WTC11 (cell line): ENCODE measurements at regions not wholly inside any gene's neighbourhood (a gene's known extent, or its start where the extent isn't known, plus 50 kb on each side); places are given as distances from the start of the nearest gene placed in this dataset.

Experiments used
- ATAC-seq: fragments of 200-7000 bp; cut with Tn5 transposase; 2 replicates; pipeline ENCODE4 v1.10.0; 2021; ENCODE audit warnings: mild to moderate bottlenecking, moderate library complexity
- CTCF ChIA-PET: fragments of 300-600 bp; sonication (Branson Sonifier 250); formaldehyde crosslinking; loops from one replicate; lab custom pipeline; 2021; ENCODE audit warnings: antibody characterized with exemption; lab: Charles Lee
- POLR2A ChIA-PET: fragments of 350-600 bp; sonication (Branson Sonifier 250); formaldehyde crosslinking; loops from one replicate; lab custom pipeline; 2021; ENCODE audit warnings: antibody characterized with exemption; lab: Charles Lee
- DNase-seq: peaks from one replicate; pipeline ENCODE4 v3.0.0; 2021; ENCODE audit warnings: low spot score
- H3K27ac Mint-ChIP-seq: 2 replicates; pipeline ENCODE4 v1.8.0; 2021; ENCODE audit warnings: mixed read lengths
- H3K27me3 Mint-ChIP-seq: 2 replicates; pipeline ENCODE4 v1.8.0; 2021; ENCODE audit warnings: low read depth, mild to moderate bottlenecking, moderate library complexity, mixed read lengths
- H3K36me3 Mint-ChIP-seq: 2 replicates; pipeline ENCODE4 v1.8.0; 2021; ENCODE audit warnings: mixed read lengths
- H3K4me1 Mint-ChIP-seq: 2 replicates; pipeline ENCODE4 v1.8.0; 2022; ENCODE audit warnings: mixed read lengths
- H3K4me3 Mint-ChIP-seq: 2 replicates; pipeline ENCODE4 v1.8.0; 2021; ENCODE audit warnings: mild to moderate bottlenecking, moderate library complexity, mixed read lengths
- H3K9me3 Mint-ChIP-seq: 2 replicates; pipeline ENCODE4 v1.8.0; 2021; ENCODE audit warnings: mixed read lengths
- AR ChIP-seq: fragments of 250-450 bp; sonication (Bioruptor Pico); IDR thresholded peaks from 2 replicates; pipeline ENCODE4 v1.9.0; 2021; ENCODE audit warnings: mild to moderate bottlenecking
- CBFB ChIP-seq: sonication (generic); formaldehyde crosslinking; IDR thresholded peaks from 2 replicates; pipeline ENCODE4 v1.8.1; 2022; ENCODE audit warnings: mild to moderate bottlenecking, low read depth, missing genetic modification reagents
- EMX1 ChIP-seq: fragments of 250-450 bp; sonication (Bioruptor Pico); IDR thresholded peaks from 2 replicates; pipeline ENCODE4 v1.8.0; 2021; ENCODE audit warnings: mild to moderate bottlenecking
- ERG ChIP-seq: fragments of 250-450 bp; sonication (Bioruptor Pico); IDR thresholded peaks from 2 replicates; pipeline ENCODE4 v1.8.0; 2021; ENCODE audit warnings: mild to moderate bottlenecking
- FOXK1 ChIP-seq: sonication (generic); formaldehyde crosslinking; IDR thresholded peaks from 2 replicates; pipeline ENCODE4 v1.8.0; 2022; ENCODE audit warnings: mild to moderate bottlenecking, moderate library complexity, missing genetic modification reagents
- FOXP1 ChIP-seq: sonication (generic); formaldehyde crosslinking; IDR thresholded peaks from 2 replicates; pipeline ENCODE4 v1.8.0; 2022; ENCODE audit warnings: missing genetic modification reagents, mild to moderate bottlenecking, moderate library complexity, borderline replicate concordance
- GRHL2 ChIP-seq: fragments of 250-450 bp; sonication (Bioruptor Pico); IDR thresholded peaks from 2 replicates; pipeline ENCODE4 v1.8.0; 2022; ENCODE audit warnings: mild to moderate bottlenecking, moderate library complexity; ENCODE audit not compliant: insufficient replicate concordance, severe bottlenecking
- KAT7 ChIP-seq: sonication (generic); formaldehyde crosslinking; IDR thresholded peaks from 2 replicates; pipeline ENCODE4 v1.8.1; 2023; ENCODE audit warnings: missing genetic modification reagents, mild to moderate bottlenecking, borderline replicate concordance
- NR2C2 ChIP-seq: sonication (generic); formaldehyde crosslinking; IDR thresholded peaks from 2 replicates; pipeline ENCODE4 v1.8.0; 2022; ENCODE audit warnings: mild to moderate bottlenecking, missing genetic modification reagents
- NR3C1 ChIP-seq: sonication (generic); formaldehyde crosslinking; conservative IDR thresholded peaks from 2 replicates; pipeline ENCODE4 v1.8.1; 2023; ENCODE audit warnings: low read depth, mild to moderate bottlenecking, missing genetic modification reagents
- SP1 ChIP-seq: sonication (generic); formaldehyde crosslinking; conservative IDR thresholded peaks from 2 replicates; pipeline ENCODE4 v1.8.1; 2022; ENCODE audit warnings: missing genetic modification reagents
- ZBTB21 ChIP-seq: sonication (generic); formaldehyde crosslinking; IDR thresholded peaks from 2 replicates; pipeline ENCODE4 v1.8.1; 2023; ENCODE audit warnings: mild to moderate bottlenecking, missing genetic modification reagents, borderline replicate concordance
- ZNF263 ChIP-seq: sonication (generic); formaldehyde crosslinking; IDR thresholded peaks from 2 replicates; pipeline ENCODE4 v1.8.1; 2022; ENCODE audit warnings: low read depth, mild to moderate bottlenecking, moderate library complexity, missing genetic modification reagents
- ZNF317 ChIP-seq: sonication (generic); formaldehyde crosslinking; IDR thresholded peaks from 2 replicates; pipeline ENCODE4 v1.8.1; 2023; ENCODE audit warnings: low read depth, mild to moderate bottlenecking, moderate library complexity, missing genetic modification reagents, borderline replicate concordance
- ZNF416 ChIP-seq: fragments of 250-450 bp; sonication (Bioruptor Pico); IDR thresholded peaks from 2 replicates; pipeline ENCODE4 v1.9.0; 2021; ENCODE audit warnings: mild to moderate bottlenecking, inconsistent platforms
- TF ChIP-seq, protein P1 (sequence below): sonication (generic); formaldehyde crosslinking; IDR thresholded peaks from 2 replicates; pipeline ENCODE4 v1.8.0; 2023; ENCODE audit warnings: mild to moderate bottlenecking, missing genetic modification reagents
- TF ChIP-seq, protein P2 (sequence below): sonication (generic); formaldehyde crosslinking; IDR thresholded peaks from 2 replicates; pipeline ENCODE4 v1.8.1; 2022; ENCODE audit warnings: low read depth, mild to moderate bottlenecking, moderate library complexity, missing genetic modification reagents, borderline replicate concordance
- TF ChIP-seq, protein P3 (sequence below): sonication (generic); formaldehyde crosslinking; IDR thresholded peaks from 2 replicates; pipeline ENCODE4 v1.8.1; 2022; ENCODE audit warnings: low read depth, missing genetic modification reagents, borderline replicate concordance

DNA sequence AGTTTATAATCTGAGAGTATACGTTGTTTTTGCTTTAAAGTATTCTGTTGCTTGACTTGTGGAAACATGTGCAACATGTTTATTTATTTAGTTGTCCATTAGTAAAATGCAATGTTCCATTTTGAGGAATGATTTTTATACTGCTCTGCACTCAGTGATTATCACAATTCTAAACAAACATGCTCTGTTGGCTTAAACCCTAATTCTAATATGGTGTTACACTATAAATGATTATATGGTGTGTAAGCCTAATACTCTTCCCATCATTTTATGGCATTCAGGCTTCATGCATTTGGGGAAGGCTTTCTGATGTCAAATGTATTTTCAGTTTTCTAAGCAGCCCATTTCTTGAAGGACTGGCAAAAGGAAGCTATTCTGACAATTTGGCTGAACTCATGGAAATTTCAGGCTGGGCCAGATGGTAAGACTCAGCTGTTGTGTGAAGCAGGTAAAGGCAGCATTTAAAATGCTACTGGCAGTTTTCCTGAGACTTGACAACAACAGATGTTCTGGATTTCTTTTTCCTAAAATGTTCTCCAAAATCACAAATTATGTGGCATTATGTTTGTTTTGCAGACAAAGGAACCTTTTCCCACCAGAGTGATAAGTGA is 336.7 kb upstream of the GNPDA2 start:
- DNase-seq (no peak), ATAC-seq (no peak)
- no peak for TF ChIP-seq SP1 (CRISPR knock-in tag)
- no peak for TF ChIP-seq ZNF416
- TF ChIP-seq ZNF317 (CRISPR knock-in tag): no peak
- no peak for TF ChIP-seq AR (CRISPR knock-in tag)
- TF ChIP-seq KAT7 (CRISPR knock-in tag): no peak
- no peak for TF ChIP-seq ERG (CRISPR knock-in tag)
- H3K27me3 Mint-ChIP-seq: no peaks in the 10 kb centered on the region
- no peak overlapping the region for H3K4me3 Mint-ChIP-seq
- peaks cover 3% of the 10 kb centered on the region; the same call in 1 of the 2 replicates for H3K36me3 Mint-ChIP-seq
- H3K4me1 Mint-ChIP-seq: peaks cover 14% of the 10 kb centered on the region
- POLR2A ChIA-PET: no interaction called here
- peaks cover 33% of the 10 kb centered on the region for H3K9me3 Mint-ChIP-seq
- CTCF ChIA-PET: no interaction called here
- H3K27ac Mint-ChIP-seq: no peak overlapping the region

DNA sequence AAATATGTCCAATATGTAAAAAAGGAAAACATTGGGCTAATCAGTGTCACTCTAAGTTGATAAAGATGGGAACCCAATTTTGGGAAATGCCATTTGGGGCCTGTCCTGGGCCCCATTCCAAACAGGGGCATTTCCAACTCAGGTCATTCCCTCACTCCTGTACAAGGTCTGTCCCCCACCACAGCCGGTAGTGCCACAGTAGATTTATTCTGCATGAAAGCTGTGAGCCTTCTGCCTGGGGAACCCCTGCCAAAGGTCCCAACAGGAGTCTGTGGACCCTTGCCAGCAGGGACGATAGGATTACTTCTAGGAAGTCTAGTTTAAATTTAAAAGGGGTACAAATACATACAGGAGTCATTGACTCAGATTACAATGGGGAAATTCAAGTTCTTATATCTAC is 317.6 kb upstream of the GNPDA2 start:
- Mint-ChIP-seq H3K4me1 (no peaks in the 10 kb centered on the region), H3K9me3 (peaks cover 79% of the 10 kb centered on the region), H3K27me3 (no peaks in the 10 kb centered on the region; the same call in 1 of the 2 replicates), H3K4me3 (no peak overlapping the region), H3K36me3 (peaks cover 49% of the 10 kb centered on the region), H3K27ac (no peak overlapping the region)
- CTCF ChIA-PET: no interaction called here
- TF ChIP-seq ZBTB21 (CRISPR knock-in tag) (no peak), SP1 (CRISPR knock-in tag) (no peak), FOXP1 (no peak), CBFB (CRISPR knock-in tag) (no peak), EMX1 (CRISPR knock-in tag) (no peak), GRHL2 (CRISPR knock-in tag) (no peak), ZNF263 (CRISPR knock-in tag) (no peak), NR3C1 (CRISPR knock-in tag) (no peak), FOXK1 (CRISPR knock-in tag) (no peak), NR2C2 (CRISPR knock-in tag) (no peak)
- TF ChIP-seq, protein P1, sequence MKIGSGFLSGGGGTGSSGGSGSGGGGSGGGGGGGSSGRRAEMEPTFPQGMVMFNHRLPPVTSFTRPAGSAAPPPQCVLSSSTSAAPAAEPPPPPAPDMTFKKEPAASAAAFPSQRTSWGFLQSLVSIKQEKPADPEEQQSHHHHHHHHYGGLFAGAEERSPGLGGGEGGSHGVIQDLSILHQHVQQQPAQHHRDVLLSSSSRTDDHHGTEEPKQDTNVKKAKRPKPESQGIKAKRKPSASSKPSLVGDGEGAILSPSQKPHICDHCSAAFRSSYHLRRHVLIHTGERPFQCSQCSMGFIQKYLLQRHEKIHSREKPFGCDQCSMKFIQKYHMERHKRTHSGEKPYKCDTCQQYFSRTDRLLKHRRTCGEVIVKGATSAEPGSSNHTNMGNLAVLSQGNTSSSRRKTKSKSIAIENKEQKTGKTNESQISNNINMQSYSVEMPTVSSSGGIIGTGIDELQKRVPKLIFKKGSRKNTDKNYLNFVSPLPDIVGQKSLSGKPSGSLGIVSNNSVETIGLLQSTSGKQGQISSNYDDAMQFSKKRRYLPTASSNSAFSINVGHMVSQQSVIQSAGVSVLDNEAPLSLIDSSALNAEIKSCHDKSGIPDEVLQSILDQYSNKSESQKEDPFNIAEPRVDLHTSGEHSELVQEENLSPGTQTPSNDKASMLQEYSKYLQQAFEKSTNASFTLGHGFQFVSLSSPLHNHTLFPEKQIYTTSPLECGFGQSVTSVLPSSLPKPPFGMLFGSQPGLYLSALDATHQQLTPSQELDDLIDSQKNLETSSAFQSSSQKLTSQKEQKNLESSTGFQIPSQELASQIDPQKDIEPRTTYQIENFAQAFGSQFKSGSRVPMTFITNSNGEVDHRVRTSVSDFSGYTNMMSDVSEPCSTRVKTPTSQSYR (CRISPR knock-in tag): no peak
- TF ChIP-seq, protein P2, sequence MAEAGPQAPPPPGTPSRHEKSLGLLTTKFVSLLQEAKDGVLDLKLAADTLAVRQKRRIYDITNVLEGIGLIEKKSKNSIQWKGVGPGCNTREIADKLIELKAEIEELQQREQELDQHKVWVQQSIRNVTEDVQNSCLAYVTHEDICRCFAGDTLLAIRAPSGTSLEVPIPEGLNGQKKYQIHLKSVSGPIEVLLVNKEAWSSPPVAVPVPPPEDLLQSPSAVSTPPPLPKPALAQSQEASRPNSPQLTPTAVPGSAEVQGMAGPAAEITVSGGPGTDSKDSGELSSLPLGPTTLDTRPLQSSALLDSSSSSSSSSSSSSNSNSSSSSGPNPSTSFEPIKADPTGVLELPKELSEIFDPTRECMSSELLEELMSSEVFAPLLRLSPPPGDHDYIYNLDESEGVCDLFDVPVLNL (CRISPR knock-in tag): no peak
- TF ChIP-seq, protein P3, sequence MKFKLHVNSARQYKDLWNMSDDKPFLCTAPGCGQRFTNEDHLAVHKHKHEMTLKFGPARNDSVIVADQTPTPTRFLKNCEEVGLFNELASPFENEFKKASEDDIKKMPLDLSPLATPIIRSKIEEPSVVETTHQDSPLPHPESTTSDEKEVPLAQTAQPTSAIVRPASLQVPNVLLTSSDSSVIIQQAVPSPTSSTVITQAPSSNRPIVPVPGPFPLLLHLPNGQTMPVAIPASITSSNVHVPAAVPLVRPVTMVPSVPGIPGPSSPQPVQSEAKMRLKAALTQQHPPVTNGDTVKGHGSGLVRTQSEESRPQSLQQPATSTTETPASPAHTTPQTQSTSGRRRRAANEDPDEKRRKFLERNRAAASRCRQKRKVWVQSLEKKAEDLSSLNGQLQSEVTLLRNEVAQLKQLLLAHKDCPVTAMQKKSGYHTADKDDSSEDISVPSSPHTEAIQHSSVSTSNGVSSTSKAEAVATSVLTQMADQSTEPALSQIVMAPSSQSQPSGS (CRISPR knock-in tag): no peak
- POLR2A ChIA-PET: no interaction called here
- DNase-seq (no peak), ATAC-seq (no peak)
